HCT116 (cell line): ENCODE measurements at regions not wholly inside any gene's neighbourhood (a gene's known extent, or its start where the extent isn't known, plus 50 kb on each side); places are given as distances from the start of the nearest gene placed in this dataset.

Experiments
- EZH2phosphoT487 ChIP-seq: fragments of 200-600 bp; IDR thresholded peaks from 2 replicates; pipeline ENCODE4 v1.6.1; 2018; ENCODE audit warnings: antibody characterized with exemption, borderline replicate concordance
- FOSL1 ChIP-seq: IDR thresholded peaks from 2 replicates; pipeline ENCODE4 v1.6.1; 2012; ENCODE audit warnings: low read depth
- POLR2A ChIP-seq: IDR thresholded peaks from 2 replicates; pipeline ENCODE4 v1.7.0; 2011; ENCODE audit warnings: borderline replicate concordance; ENCODE audit not compliant: insufficient read depth, insufficient read length; ENCODE audit errors: extremely low read depth
- POLR2AphosphoS5 ChIP-seq: IDR thresholded peaks from 2 replicates; pipeline ENCODE4 v1.6.1; 2011; ENCODE audit warnings: mild to moderate bottlenecking, low read depth, low read length, moderate library complexity
- RAD21 ChIP-seq: IDR thresholded peaks from 2 replicates; pipeline ENCODE4 v1.6.1; 2012; ENCODE audit warnings: low read depth, mild to moderate bottlenecking
- TF ChIP-seq, protein P1 (sequence below), 3 experiments: fragments of 200-600 bp in 1 of 3; sonication (generic) in 1 of 3; IDR thresholded peaks in 2 of 3; conservative IDR thresholded peaks in 1 of 3; 2 replicates each; pipeline ENCODE4 v1.5.1; 2012 to 2017; ENCODE audit warnings: low read depth in 2 of 3, low read length in 2 of 3, antibody characterized with exemption in 1 of 3, borderline replicate concordance in 1 of 3, control low read depth in 1 of 3, mild to moderate bottlenecking in 1 of 3, mixed read lengths in 1 of 3, mixed run types in 1 of 3, moderate library complexity in 1 of 3; ENCODE audit not compliant: insufficient read depth in 1 of 3
- TF ChIP-seq, protein P2 (sequence below): IDR thresholded peaks from 2 replicates; pipeline ENCODE4 v1.6.1; 2011; ENCODE audit warnings: mild to moderate bottlenecking, low read length, moderate library complexity; ENCODE audit not compliant: insufficient replicate concordance; ENCODE audit errors: extremely low read depth
- TF ChIP-seq, protein P3 (sequence below): IDR thresholded peaks from 2 replicates; pipeline ENCODE4 v1.6.1; 2012; ENCODE audit warnings: low read depth
- TF ChIP-seq, protein P4 (sequence below): IDR thresholded peaks from 2 replicates; pipeline ENCODE4 v1.6.1; 2012

DNA sequence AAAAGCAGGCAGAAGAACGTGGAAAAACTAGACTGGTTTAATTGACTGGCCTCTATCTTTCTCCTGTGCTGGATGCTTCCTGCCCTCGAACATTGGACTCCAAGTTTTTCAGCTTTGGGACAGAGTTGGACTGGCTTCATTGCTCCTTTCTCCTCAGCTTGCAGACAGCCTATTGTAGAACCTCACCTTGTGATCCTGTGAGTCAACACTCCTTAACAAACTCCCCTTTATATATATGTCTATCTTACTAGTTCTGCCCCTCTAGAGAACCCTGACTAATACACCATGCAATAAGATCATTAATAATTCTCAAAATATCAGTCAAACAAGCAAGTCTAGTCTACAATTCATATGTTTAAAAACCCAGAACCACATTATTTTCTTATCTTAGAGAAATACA, 662.4 kb downstream of the TBC1D4 start:
- TF ChIP-seq, protein P1, sequence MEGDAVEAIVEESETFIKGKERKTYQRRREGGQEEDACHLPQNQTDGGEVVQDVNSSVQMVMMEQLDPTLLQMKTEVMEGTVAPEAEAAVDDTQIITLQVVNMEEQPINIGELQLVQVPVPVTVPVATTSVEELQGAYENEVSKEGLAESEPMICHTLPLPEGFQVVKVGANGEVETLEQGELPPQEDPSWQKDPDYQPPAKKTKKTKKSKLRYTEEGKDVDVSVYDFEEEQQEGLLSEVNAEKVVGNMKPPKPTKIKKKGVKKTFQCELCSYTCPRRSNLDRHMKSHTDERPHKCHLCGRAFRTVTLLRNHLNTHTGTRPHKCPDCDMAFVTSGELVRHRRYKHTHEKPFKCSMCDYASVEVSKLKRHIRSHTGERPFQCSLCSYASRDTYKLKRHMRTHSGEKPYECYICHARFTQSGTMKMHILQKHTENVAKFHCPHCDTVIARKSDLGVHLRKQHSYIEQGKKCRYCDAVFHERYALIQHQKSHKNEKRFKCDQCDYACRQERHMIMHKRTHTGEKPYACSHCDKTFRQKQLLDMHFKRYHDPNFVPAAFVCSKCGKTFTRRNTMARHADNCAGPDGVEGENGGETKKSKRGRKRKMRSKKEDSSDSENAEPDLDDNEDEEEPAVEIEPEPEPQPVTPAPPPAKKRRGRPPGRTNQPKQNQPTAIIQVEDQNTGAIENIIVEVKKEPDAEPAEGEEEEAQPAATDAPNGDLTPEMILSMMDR (IDR thresholded peaks at IDR 0.05 in 2 of 3, conservative IDR thresholded peaks at IDR 0.05 in 1 of 3; ENCODE audit: borderline replicate concordance in 1 of 3, insufficient read depth in 1 of 3, low read depth in 2 of 3, low read length in 2 of 3) = no peak
- no peak for TF ChIP-seq RAD21
- TF ChIP-seq POLR2A = no peak
- TF ChIP-seq EZH2phosphoT487 = no peak
- TF ChIP-seq POLR2AphosphoS5 = no peak
- TF ChIP-seq, protein P2, sequence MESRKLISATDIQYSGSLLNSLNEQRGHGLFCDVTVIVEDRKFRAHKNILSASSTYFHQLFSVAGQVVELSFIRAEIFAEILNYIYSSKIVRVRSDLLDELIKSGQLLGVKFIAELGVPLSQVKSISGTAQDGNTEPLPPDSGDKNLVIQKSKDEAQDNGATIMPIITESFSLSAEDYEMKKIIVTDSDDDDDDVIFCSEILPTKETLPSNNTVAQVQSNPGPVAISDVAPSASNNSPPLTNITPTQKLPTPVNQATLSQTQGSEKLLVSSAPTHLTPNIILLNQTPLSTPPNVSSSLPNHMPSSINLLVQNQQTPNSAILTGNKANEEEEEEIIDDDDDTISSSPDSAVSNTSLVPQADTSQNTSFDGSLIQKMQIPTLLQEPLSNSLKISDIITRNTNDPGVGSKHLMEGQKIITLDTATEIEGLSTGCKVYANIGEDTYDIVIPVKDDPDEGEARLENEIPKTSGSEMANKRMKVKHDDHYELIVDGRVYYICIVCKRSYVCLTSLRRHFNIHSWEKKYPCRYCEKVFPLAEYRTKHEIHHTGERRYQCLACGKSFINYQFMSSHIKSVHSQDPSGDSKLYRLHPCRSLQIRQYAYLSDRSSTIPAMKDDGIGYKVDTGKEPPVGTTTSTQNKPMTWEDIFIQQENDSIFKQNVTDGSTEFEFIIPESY = no peak
- no peak for TF ChIP-seq FOSL1
- TF ChIP-seq, protein P3, sequence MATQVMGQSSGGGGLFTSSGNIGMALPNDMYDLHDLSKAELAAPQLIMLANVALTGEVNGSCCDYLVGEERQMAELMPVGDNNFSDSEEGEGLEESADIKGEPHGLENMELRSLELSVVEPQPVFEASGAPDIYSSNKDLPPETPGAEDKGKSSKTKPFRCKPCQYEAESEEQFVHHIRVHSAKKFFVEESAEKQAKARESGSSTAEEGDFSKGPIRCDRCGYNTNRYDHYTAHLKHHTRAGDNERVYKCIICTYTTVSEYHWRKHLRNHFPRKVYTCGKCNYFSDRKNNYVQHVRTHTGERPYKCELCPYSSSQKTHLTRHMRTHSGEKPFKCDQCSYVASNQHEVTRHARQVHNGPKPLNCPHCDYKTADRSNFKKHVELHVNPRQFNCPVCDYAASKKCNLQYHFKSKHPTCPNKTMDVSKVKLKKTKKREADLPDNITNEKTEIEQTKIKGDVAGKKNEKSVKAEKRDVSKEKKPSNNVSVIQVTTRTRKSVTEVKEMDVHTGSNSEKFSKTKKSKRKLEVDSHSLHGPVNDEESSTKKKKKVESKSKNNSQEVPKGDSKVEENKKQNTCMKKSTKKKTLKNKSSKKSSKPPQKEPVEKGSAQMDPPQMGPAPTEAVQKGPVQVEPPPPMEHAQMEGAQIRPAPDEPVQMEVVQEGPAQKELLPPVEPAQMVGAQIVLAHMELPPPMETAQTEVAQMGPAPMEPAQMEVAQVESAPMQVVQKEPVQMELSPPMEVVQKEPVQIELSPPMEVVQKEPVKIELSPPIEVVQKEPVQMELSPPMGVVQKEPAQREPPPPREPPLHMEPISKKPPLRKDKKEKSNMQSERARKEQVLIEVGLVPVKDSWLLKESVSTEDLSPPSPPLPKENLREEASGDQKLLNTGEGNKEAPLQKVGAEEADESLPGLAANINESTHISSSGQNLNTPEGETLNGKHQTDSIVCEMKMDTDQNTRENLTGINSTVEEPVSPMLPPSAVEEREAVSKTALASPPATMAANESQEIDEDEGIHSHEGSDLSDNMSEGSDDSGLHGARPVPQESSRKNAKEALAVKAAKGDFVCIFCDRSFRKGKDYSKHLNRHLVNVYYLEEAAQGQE = no peak
- TF ChIP-seq, protein P4, sequence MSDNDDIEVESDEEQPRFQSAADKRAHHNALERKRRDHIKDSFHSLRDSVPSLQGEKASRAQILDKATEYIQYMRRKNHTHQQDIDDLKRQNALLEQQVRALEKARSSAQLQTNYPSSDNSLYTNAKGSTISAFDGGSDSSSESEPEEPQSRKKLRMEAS = no peak
